GM19397 (cell line): ENCODE measurements at regions not wholly inside any gene's neighbourhood (a gene's known extent, or its start where the extent isn't known, plus 50 kb on each side); places are given as distances from the start of the nearest gene placed in this dataset.
"Not testable (repeated sequence)": the region's sequence is repeated elsewhere in the genome, so short reads cannot be mapped to it uniquely, and the experiment has no call there.

ENCODE experiments used
- ATAC-seq: cut with Tn5 transposase; IDR thresholded peaks from one replicate; pipeline ENCODE4 v1.9.1; 2021; ENCODE audit warnings: mild to moderate bottlenecking, moderate library complexity; ENCODE audit not compliant: unreplicated experiment

DNA sequence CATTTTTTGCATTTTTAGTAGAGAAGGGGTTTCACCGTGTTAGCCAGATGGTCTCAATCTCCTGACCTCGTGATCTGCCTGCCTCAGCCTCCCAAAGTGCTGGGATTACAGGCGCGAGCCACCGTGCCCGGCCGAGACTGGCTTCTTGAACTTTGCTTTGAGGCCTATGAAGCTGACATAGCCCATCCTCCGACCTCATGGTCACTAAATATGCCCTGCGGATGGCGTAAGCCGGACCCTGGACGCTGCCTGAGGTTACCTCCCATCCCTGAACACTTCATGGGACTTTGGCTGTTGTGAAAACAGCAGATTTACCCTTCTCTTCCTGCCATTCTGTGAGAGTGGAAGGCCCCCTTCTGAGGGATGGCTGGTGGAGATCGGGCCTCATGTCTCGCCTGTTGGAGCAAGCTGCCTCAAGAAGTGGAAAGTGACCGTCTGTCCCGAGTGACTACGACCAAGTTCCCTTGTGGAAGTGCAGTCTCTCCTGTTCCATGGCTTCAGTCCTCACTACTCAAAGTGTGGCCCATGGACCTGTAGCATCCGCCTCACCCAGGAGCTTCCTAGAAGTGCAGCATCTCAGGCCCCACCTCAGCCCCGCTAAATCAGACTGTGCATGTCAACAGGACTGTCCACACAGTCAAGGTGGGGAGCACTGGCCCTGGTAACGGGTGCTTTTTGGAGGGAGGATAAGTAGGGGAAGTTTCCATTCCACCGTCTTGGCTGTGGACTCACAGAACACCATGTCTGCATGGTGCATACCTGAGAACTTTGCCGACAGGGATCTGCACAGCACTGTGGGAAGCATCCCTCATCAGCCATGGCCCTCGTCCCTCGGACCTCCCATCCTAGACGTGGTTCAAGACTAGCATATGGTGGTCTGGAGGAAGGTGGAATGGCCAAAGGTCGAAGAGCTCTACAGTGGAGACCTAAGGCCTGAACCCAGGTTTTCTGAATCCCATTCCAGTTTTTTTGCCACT lies 210.5 kb upstream of the SHH start:
- no peak for ATAC-seq

DNA sequence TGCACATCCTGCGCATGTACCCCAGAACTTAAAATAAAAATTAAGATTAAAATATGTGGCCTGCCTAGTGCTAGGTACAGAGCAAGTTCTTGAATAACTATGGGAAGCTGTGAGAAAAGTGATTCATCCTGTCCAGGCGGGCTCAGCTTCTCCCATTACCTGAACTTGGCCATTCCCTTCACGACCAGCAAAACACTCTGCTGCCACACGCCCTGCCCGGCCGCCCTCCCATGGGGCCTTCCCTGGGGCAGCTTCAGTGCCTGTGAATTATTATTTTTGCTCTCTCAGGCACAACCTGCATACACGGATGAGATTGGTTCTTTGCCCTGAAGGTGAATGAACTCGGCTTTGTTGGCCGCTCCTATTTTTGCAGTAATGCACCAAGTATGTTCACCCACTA lies 209.2 kb upstream of the SHH start:
- no peak for ATAC-seq

DNA sequence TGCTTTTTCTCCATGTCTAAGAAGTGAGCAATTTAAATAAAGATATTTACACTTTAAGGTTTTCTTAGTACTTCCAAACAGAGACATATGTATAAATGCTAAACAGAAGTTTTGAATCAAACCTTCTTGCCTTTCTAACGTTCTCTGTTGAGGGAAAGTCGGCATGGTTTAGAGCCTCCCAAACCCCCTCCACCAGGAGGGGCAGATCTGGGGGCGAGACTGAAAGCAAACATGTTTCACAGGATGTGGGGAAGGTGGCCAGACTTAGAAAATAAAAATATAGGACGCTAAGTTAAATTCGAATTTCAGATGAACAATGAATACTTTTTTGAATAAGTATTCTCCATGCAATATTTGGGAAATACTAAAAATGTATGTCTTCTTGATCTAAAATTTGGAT lies 208.3 kb upstream of the SHH start:
- no peak for ATAC-seq

DNA sequence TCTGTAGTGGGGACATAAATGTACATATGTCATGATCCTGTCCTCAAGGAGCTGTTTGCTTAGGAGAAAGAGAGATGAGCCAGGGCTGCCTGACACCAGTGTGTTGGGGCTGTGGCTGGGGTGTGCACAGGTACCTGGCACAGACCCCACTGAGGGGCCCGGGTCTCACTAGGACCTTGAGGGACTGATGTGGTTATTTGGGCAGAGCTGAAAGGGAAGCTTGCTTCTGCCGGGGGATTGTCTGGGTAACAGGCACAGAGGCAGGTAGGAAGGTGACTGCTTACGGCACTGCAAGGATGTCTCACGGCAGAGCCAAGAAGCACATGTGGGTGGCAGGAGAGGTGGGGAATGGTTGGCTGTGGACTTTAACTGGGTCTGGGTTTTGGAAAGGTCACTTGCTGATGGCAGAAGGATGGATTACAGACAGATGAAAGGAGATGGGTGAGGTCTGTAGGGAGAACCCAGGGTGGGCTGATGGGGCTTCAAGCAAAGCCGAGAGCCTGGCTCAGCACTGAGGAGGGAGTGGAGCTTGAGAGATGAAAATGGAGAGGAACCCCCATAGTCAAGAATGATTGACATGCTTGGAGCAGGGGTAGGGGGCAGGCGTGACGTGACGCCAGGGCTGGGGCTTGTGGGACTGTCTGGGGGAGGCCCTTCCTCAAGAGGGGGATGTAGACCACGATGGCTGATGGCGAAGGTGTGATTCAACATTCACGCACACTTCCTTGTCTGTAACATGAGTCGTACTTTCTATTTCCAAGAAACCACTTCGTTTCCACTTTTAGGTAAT lies 207.7 kb upstream of the SHH start:
- no peak for ATAC-seq

DNA sequence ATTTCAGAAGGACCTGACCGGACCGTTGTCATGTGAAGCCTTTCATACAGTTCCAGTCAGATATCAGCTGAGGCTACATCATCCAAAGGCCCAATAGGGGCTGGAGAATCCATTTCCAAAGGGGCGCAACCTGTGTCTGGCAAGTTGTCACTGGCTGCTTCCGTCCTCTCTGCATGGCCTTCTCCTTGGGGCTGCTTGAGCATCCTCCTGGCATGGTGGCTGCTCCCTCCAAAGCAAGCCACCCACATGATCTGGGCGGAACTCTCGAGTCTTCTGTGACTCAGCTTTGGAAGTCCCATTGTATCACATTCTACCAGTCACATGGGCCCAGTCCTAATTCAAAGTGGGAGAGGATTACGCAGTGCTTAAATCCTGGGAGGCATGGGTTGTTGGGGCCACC lies 207.0 kb upstream of the SHH start:
- ATAC-seq = no peak

DNA sequence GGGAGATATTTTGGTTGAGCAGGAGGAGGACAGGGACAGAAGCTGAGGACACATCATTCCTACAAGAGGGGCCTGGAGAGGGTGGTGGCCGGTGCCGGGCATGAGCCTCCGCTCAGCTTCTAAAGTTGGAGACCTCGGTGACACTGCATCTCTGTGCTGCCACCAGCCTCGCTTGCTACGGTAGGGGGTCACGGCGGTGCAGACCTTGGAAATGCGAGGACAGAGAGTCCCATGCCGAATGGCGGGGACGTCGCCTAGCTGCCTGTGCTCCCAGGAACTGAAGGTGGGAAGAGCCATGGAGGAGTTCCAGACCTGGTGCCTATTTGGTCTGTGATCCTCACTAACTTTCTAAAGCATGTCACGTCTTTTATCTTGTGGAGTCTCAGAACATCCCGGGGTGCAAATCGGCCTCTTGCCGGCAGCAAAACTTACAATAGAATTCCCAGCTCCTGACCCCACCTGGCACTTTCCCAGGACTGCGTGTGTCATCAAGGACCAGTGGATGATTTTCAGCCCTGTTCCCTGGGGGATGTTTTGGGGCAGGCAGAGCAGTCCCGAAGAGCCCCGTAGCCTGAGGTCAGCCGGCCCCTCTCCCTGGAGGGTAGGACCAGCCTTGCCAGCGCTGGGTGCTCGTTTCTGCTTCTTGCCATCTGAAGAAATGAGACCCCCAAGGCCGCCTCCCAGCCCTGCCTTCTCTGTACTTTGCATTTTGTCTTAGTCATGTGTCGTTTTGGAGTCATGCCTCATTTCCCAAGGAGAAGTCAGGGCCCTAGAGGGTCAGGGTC lies 205.8 kb upstream of the SHH start:
- ATAC-seq = no peak

DNA sequence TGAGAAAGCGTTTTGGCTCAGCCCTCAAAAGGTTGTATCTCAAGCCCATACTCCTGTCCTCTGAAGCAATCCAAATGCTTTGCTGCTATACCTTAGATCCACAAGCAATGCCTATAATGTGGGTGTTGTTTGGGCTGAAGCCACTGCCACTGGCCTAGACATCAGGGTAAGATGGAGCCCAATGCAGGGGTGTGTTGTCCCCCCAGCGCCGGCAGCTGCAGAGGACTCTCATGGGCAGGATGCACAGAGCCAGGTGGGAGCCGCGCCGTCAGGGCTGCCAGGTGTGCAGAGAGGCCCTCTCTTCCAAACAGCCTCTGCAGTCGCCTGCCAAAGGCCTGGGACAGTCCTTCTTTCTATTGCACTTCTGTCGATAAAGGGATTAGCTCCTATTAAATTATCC lies 205.2 kb upstream of the SHH start:
- no peak for ATAC-seq

DNA sequence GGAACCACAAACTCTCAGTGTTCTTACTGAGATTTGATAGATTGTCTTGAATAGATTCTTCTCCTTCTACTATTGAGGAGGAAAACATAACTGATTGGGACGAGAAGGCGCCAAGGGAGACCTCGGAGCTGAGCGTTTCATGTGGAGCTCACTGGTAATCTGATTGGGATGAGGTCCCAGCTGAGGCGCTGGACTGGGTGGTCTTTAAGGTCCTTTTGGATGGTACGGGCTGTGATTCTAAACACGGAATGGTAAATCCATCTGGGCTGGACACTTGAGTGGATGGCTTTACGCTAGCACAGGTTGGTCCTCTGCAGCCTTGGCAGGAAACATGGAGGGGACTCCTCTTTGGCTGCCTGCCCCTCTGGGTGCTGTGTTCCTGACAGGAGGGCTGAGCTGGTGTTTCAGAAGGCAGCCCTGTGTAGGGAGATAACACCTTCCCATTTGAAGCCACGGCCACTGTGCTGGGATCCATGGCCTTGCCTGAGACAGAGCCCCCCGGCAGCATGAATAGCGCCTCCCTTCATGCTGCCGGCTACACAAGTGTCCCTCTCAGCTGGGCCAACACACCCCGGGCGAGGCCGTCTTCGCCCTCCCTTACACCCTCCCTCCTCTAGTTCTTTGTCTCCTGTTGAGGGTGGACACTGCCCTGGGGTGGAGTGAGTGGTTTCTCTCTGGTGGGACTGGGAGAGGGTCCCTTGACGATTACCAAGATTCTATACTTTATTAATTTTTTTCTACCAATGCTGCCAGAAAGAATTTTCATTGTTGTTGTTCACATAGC lies 203.2 kb upstream of the SHH start:
- ATAC-seq = no peak

DNA sequence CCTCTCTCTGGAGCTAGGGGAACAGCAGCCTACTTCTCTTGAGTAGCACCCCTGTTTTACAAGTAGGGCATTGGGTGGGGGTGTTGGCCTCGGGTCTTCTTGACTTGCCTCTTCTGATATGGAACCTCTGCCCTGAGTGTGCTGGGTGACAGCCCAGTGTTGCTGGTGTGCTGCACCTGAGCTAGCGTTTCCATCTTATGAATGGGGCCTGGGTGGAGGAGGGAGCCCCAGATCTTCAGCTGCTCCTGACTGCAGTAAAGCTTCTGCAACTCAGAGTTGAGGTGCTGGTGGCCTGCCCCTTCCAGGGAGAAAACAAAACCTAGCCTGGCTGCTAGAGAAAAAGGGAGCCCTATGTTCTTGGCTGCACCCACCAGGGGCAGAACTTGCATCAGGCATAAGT lies 202.5 kb upstream of the SHH start:
- no peak for ATAC-seq

DNA sequence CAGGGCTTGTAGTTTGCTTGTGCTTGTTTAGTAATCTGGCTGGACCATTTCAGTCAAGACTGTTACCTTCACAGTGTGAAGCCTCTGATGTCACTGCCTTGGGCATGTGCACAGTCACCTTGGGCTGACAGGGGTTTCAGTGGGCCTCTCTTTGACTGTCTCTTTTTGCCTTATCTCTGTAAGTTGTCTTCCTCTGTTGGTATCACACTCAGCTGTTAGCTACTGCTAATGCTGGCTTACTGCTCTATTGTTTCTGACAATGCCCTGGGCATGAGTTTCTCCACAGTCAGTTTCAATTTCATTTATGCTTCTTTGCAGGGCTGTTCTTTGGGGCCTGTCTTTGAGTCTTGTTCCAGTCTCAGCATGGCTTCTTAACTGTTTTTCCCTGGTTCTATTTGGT lies 201.9 kb upstream of the SHH start:
- ATAC-seq = no peak

DNA sequence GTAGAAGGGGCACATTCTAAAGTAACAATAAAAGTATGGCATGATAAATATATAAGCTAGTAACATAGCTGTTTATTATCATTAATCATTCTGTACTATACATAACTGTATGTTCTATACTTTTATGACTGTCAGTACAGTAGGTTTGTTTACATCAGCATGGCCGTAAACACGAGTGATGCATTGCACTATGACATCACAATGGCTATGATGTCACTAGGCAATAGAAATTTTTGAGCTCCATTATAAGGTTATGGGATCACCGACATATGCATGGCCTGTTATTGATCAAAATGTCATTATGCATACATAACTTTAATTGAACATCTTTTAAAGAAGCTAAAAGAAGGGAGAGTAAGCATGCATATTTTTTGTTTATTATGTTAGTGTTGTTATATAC lies 200.1 kb upstream of the SHH start:
- ATAC-seq = no peak

DNA sequence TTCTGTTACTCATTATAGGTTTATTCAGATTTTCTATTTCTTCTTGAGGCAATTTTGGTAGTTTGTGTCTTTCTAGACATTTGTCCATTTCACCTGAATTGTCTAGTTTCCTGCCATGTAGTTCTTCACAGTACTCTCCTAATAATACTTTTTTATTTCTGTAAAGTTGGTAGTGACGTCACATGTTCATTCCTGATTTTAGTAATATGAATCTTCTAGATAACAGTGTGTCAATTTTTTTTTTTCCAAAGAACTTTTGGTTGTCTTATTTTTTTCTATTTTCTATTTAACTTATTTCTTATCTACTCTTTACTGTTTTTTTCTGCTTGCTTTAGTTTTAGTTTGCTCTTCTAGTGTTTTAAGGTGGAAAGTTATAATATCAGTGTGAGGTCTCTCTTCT lies 197.3 kb upstream of the SHH start:
- no peak for ATAC-seq

DNA sequence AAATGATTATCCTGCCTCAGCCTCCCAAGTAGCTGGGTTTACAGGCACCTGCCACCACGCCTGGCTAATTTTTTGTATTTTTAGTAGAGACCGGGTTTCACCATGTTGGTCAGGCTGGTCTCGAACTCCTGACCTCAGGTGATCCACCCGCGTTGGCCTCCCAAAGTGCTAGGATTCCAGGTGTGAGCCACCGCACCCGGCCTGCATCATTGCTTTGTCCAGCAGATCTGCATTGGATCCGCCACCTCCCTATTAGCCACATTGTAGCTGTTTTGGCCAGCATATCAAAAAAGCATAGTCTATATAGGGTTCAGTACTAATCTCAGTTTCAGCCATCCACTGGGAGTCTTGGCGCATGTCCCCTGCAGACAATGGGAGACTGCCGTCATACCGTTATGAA lies 194.6 kb upstream of the SHH start:
- not testable (repeated sequence) for ATAC-seq

DNA sequence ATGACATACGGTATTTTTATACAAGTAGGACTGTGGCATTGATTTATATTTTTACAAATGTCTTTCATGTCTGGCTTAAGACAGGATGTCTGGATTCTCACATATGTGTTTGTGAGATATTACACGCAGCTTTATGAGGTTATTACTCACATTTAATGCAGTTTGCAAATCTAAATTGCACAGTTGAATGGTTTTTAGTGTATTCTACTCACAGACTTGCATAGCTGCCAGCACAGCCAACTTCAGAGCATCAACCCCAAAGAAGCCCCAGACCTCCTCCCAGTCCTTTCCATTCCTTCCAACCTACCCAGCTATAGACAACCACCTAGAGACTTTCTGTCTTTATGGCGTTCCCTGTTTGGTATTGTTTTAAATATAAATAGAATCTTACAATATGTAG lies 193.8 kb upstream of the SHH start:
- no peak for ATAC-seq

DNA sequence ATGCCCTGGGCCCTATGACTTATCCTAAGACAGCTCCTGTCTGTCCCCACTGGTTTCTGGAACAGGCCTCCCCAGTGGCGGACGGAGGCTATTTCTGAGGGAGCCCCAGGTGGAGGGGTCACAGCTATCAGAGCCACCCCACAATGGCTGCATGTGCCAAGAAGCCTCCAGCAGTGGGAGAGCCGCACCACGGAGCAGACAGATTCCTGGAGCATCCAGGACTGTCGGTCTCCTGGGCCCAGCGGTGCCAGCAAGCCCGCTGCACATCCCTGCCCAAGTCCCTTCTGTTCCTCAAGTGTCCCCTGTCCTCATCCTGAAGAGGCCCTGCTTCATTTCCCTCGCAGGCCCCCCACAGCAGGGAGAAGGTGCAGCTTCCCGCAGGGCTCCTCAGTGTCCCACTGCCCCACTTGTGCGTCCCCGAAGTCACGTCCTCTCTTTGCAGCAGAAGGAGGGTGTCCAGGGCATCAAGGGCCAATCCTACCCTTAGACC lies 193.0 kb upstream of the SHH start:
- ATAC-seq = no peak

DNA sequence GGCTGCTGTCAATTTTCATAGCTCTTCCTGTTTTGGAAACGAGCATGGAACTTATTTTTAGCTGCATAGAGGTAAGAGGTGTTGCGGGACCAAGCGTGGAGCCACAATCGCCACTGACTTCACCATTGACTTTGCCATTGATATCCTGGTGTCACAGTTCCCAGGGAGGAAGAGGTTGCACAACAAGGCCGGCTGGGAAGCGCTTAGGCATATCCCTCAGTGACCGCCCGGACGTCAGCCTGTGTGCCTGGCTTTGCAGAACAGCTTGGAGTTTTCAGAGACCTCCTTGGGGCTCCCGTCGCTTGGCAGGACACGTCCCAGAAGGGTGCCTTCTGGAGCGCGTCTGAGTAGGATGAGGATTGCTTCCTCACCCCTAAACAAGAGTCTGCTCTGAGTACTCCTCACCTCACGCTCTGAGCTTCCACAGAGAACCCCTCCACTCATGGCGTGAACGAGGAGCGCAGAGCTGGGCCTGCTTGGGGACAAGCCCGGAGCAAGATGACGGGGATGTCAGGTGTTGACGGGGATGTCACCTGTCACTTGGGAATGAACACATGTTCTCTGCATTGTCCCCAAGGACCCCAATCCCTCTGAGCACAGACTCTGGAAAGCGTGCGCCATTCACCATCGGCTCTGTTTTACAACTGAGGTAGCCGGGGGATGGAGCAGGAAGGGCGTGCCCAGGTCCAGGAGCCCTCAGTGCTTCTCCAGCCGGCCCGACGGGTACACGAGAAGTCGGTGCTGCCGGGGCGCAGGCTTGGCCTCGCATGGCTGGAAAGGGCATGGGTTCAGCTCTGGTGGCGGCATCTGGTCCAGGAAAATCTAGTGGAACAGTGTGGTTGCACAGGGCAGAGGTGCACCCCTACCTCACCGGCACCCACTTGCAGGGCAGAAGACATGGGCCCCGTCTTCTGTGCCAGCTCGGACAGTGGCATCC lies 192.3 kb upstream of the SHH start:
- no peak for ATAC-seq

DNA sequence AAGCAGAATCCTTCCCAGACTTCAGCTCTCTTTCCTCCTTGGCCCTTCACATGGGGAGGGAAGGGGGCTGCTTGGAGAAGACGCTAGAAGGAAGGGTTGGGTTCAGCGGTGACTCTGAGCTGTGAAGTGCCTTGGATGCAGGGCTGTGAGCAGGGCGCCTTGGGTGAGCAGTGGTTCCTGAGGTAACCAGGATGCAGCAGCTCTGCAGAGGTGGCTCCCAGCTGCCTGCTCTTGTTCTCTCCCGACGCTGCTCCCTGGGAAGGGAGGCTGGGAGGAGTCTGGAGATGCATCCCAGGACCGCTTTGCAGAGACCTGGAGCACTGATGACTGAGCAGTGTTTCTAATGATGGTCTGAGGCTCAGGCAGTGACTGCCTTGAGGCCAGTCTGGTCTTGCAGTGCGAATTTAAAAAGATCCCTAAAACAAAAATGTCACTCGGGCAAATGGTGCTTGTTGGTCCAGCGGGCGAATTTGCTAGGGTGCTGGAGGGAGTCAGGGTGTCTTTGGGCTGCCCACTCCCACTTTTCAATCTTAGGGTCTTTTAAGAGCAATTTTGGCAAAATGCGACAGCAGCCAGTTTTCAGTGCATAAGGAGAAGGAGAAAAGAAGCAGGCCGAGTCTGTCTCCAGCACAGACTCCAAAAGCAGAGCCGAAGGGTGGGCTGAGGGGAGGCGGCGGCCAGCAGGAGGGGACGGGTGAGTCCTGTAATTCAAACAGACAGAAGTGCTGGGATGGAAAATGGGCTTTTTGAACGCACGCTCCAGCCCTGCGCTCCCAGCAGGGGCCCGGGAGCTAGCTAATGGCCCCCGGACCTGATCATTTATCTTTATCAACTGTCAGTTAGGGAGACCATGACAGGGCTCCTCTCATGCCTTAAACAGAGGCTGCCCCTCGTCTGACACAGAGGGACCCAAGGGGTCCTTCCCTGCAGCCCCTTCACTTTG lies 191.2 kb upstream of the SHH start:
- no peak for ATAC-seq

DNA sequence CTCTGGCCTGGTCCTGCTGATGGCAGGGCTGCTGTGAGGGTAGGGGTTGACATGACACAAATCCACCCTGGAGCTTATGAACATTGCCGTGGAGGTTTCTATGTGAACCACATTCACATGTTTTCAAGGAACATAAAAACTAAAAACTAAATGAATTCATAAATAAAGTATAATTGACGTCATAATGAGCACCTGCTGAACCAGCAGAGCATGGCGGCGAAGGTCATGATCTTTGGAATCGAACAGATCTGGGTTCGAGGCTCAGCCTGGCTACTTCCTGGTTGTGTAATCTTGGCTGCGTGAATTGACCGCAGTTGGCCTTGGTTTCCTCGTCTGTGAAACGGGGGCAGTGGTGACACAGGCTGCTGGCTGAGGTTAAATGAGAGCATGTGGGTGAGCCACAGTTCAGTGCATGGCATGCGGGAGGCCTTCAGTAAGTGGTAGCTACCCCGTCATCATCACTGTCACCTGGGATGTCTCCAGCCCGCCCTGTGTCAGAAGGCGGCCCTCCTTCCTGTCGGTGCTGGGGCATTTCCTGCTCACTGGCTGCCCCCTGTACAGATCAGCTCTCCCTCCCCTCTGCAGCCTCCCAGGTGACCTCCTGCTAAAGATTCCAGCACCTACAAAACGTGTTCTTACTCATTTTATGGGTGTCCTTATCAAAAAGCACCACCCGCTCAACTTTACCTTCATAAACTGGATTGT lies 190.3 kb upstream of the SHH start:
- no peak for ATAC-seq
